ENCODE measurements at regions not wholly inside any gene's neighbourhood (a gene's known extent, or its start where the extent isn't known, plus 50 kb on each side); places are given as distances from the start of the nearest gene placed in this dataset.
"Not testable (repeated sequence)": the region's sequence is repeated elsewhere in the genome, so short reads cannot be mapped to it uniquely, and the experiment has no call there.

GRCh38 chrX:112218388-112218787 is 135.8 kb upstream of the TRPC5 start:
- TF ChIP-seq TAF1 (IDR thresholded peaks at IDR 0.05; ENCODE audit: low read depth, low read length) (no peak), POLR2AphosphoS5 (IDR thresholded peaks at IDR 0.05; ENCODE audit: low read depth, low read length) (no peak), POU2F2 (IDR thresholded peaks at IDR 0.05; ENCODE audit: low read depth, low read length) (no peak), PAX5 (IDR thresholded peaks at IDR 0.05; ENCODE audit: insufficient read depth, low read length, severe bottlenecking) (no peak), SPI1 (IDR thresholded peaks at IDR 0.05; ENCODE audit: low read depth, low read length) (no peak), POLR2A (IDR thresholded peaks at IDR 0.05; ENCODE audit: low read depth, low read length) (no peak)
- FAIRE-seq (no peak), DNase-seq (ENCODE audit: insufficient read length, low spot score) (no peak)

GRCh38 chrX:112211459-112211858 is 128.9 kb upstream of the TRPC5 start:
- TF ChIP-seq PAX5 (IDR thresholded peaks at IDR 0.05; ENCODE audit: insufficient read depth, low read length, severe bottlenecking), result no peak
- FAIRE-seq (no peak), DNase-seq (ENCODE audit: insufficient read length, low spot score) (no peak)

GRCh38 chrX:112197840-112198239 is 115.3 kb upstream of the TRPC5 start:
- DNase-seq (ENCODE audit: insufficient read length, low spot score) (no peak), FAIRE-seq (no peak)
- TF ChIP-seq POU2F2 (IDR thresholded peaks at IDR 0.05; ENCODE audit: low read depth, low read length) (no peak), PAX5 (IDR thresholded peaks at IDR 0.05; ENCODE audit: insufficient read depth, low read length, severe bottlenecking) (no peak), TAF1 (IDR thresholded peaks at IDR 0.05; ENCODE audit: low read depth, low read length) (no peak), POLR2AphosphoS5 (IDR thresholded peaks at IDR 0.05; ENCODE audit: low read depth, low read length) (no peak), SPI1 (IDR thresholded peaks at IDR 0.05; ENCODE audit: low read depth, low read length) (no peak), POLR2A (IDR thresholded peaks at IDR 0.05; ENCODE audit: low read depth, low read length) (no peak)

- DNase-seq (ENCODE audit: insufficient read length, low spot score) (no peak), FAIRE-seq (no peak)
- TF ChIP-seq TAF1 (IDR thresholded peaks at IDR 0.05; ENCODE audit: low read depth, low read length) (no peak), SPI1 (IDR thresholded peaks at IDR 0.05; ENCODE audit: low read depth, low read length) (no peak), POLR2AphosphoS5 (IDR thresholded peaks at IDR 0.05; ENCODE audit: low read depth, low read length) (no peak), POLR2A (IDR thresholded peaks at IDR 0.05; ENCODE audit: low read depth, low read length) (no peak), PAX5 (IDR thresholded peaks at IDR 0.05; ENCODE audit: insufficient read depth, low read length, severe bottlenecking) (no peak), POU2F2 (IDR thresholded peaks at IDR 0.05; ENCODE audit: low read depth, low read length) (no peak)
These were observed 108.1 kb upstream of the TRPC5 start for GRCh38 chrX:112190646-112191045.

GRCh38 chrX:112181361-112181760 is 98.8 kb upstream of the TRPC5 start:
- FAIRE-seq; DNase-seq (ENCODE audit: insufficient read length, low spot score): not testable (repeated sequence)

- no peak for DNase-seq (ENCODE audit: insufficient read length, low spot score)
- FAIRE-seq, result no peak
- TF ChIP-seq POU2F2 (IDR thresholded peaks at IDR 0.05; ENCODE audit: low read depth, low read length) (no peak), SPI1 (IDR thresholded peaks at IDR 0.05; ENCODE audit: low read depth, low read length) (peak; percentile 59)
These were observed 81.8 kb upstream of the TRPC5 start for GRCh38 chrX:112164420-112164819.

- DNase-seq (ENCODE audit: insufficient read length, low spot score), result no peak
- FAIRE-seq, result no peak
- TF ChIP-seq SPI1 (IDR thresholded peaks at IDR 0.05; ENCODE audit: low read depth, low read length) (no peak), POU2F2 (IDR thresholded peaks at IDR 0.05; ENCODE audit: low read depth, low read length) (no peak), PAX5 (IDR thresholded peaks at IDR 0.05; ENCODE audit: insufficient read depth, low read length, severe bottlenecking) (no peak), POLR2A (IDR thresholded peaks at IDR 0.05; ENCODE audit: low read depth, low read length) (no peak), POLR2AphosphoS5 (IDR thresholded peaks at IDR 0.05; ENCODE audit: low read depth, low read length) (no peak), TAF1 (IDR thresholded peaks at IDR 0.05; ENCODE audit: low read depth, low read length) (no peak)
These were observed 81.3 kb upstream of the TRPC5 start for GRCh38 chrX:112163906-112164305.

GRCh38 chrX:112148397-112148796 is 65.8 kb upstream of the TRPC5 start:
- no peak for TF ChIP-seq POLR2A (IDR thresholded peaks at IDR 0.05; ENCODE audit: low read depth, low read length)
- no peak for TF ChIP-seq POLR2AphosphoS5 (IDR thresholded peaks at IDR 0.05; ENCODE audit: low read depth, low read length)
- no peak for TF ChIP-seq SPI1 (IDR thresholded peaks at IDR 0.05; ENCODE audit: low read depth, low read length)
- TF ChIP-seq TAF1 (IDR thresholded peaks at IDR 0.05; ENCODE audit: low read depth, low read length), result no peak
- no peak for TF ChIP-seq PAX5 (IDR thresholded peaks at IDR 0.05; ENCODE audit: insufficient read depth, low read length, severe bottlenecking)
- TF ChIP-seq POU2F2 (IDR thresholded peaks at IDR 0.05; ENCODE audit: low read depth, low read length), result no peak
- no peak for FAIRE-seq
- DNase-seq (ENCODE audit: insufficient read length, low spot score), result no peak

- TF ChIP-seq SPI1 (IDR thresholded peaks at IDR 0.05; ENCODE audit: low read depth, low read length) (no peak), POLR2AphosphoS5 (IDR thresholded peaks at IDR 0.05; ENCODE audit: low read depth, low read length) (no peak), TAF1 (IDR thresholded peaks at IDR 0.05; ENCODE audit: low read depth, low read length) (no peak), PAX5 (IDR thresholded peaks at IDR 0.05; ENCODE audit: insufficient read depth, low read length, severe bottlenecking) (no peak), POU2F2 (IDR thresholded peaks at IDR 0.05; ENCODE audit: low read depth, low read length) (no peak), POLR2A (IDR thresholded peaks at IDR 0.05; ENCODE audit: low read depth, low read length) (no peak)
- no peak for FAIRE-seq
- no peak for DNase-seq (ENCODE audit: insufficient read length, low spot score)
These were observed 64.6 kb upstream of the TRPC5 start for GRCh38 chrX:112147206-112147605.

- FAIRE-seq (no peak), DNase-seq (ENCODE audit: insufficient read length, low spot score) (no peak)
- no peak for TF ChIP-seq TAF1 (IDR thresholded peaks at IDR 0.05; ENCODE audit: low read depth, low read length)
- TF ChIP-seq POLR2AphosphoS5 (IDR thresholded peaks at IDR 0.05; ENCODE audit: low read depth, low read length), result no peak
- no peak for TF ChIP-seq POU2F2 (IDR thresholded peaks at IDR 0.05; ENCODE audit: low read depth, low read length)
These were observed 54.7 kb upstream of the TRPC5 start for GRCh38 chrX:112137276-112137675.

All from GM12891 (cell line).